Jurkat, Clone E6-1 (cell line): ENCODE measurements at regions not wholly inside any gene's neighbourhood (a gene's known extent, or its start where the extent isn't known, plus 50 kb on each side); places are given as distances from the start of the nearest gene placed in this dataset.
"Not testable (repeated sequence)": the region's sequence is repeated elsewhere in the genome, so short reads cannot be mapped to it uniquely, and the experiment has no call there.

Experiments used
- DNase-seq: peaks from one replicate; pipeline ENCODE4 v3.0.0-alpha.2; 2011; ENCODE audit warnings: low read depth, low spot score
- H3K4me3 ChIP-seq: 2 replicates; pipeline ENCODE4 v1.5.1; 2011; ENCODE audit warnings: mild to moderate bottlenecking, low read length, control low read depth, moderate library complexity

DNA sequence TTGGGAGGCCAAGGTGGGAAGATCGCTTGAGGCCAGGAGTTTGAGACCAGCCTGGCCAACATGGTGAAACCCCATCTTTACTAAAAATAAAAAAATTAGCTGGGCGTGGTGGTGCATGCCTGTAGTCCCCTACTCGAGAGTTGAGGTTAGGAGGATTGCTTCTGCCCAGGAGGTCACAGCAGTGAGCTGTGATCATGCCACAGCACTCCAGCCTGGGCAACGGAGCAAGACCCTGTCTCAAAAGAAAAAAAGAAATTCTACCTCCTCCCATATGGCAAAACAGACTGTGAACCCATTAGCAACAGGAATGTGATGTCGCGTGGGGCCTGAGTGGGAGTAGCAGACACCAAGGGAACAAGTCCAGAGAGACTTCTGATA is 99.7 kb upstream of the MED13L start:
- DNase-seq, H3K4me3 ChIP-seq: not testable (repeated sequence)

DNA sequence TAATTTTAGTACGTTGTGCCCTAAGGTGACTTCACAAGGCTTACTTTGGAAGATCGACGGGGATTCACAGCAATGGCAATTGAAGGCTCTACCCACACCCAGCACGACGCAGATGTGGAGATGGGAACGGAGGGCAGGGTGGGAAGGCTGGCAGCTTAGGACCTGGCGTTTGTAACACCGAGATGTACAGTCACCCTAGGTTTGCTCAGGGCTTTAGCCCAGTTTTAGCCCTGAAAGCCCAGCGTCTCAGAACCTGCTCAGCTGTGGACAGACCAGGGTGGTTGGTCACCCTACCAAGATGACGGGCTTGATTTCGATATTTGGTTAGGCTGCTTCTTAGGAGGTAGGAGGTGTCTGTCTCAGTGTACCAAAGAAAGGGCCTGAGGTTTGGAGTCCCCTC is 100.5 kb upstream of the MED13L start:
- DNase-seq: no peak

DNA sequence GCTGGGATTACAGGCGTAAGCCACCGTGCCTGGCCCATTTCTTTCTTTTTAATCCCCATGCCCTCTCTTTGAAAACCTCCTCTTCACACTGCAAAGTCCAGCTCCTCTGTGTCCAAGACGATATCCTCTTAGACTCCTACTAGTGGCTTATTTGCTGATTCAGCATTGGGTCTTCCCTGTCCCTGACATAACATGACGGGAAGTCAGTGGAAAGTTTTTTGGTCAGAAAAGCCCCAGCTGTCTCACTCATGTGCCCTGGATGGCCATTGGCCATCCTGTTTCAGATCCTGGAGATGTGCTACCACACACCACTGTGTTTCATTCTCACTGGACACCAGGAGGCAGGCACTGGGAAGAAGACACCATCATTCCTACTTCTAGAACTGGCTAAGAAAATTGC is 102.6 kb upstream of the MED13L start:
- no peak overlapping the region for H3K4me3 ChIP-seq
- no peak for DNase-seq

More for the DNA sequence above, 100.5 kb upstream of the MED13L start:
- no peak overlapping the region for H3K4me3 ChIP-seq

DNA sequence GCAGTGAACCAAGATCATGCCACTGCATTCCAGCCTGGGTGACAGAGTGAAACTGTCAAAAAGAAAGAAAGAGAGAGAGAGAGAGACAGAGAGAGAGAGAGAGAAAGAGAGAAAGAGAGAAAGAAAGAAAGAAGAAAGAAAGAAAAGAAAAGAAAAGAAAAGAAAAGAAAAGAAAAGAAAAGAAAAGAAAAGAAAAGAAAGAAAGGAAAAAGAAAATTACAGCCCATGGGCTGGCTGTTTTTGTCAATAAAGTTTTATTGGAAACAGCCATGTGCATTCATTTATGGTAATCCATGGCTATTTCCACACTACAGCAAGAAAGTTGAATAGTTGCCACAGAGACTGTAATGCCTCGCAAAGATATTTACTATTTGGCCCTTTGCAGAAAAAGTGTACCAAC is 103.2 kb upstream of the MED13L start:
- DNase-seq, H3K4me3 ChIP-seq: not testable (repeated sequence)

DNA sequence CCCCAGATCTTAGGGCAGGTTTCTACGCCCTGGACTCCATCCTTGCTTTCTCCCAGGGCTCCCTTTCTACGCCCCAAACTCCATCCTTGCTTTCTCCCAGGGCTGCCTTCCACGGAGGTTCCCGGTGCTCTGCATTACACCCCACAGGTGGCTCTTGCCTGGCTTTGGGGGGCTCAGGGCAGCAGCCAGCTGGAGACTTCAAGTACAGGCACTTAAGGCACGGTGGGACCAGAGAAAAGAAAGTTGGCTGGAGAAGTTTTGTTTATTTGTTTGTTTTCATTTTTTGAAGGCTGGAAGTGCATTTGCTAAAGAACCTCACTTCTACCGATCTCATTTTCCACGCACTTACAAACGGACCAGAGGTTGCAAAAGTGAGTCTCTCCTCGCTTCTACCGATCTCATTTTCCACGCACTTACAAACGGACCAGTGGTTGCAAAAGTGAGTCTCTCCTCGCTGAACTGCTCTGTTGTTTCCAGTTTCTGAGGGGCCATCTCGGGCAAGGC is 103.8 kb upstream of the MED13L start:
- no peak overlapping the region for H3K4me3 ChIP-seq
- no peak for DNase-seq

DNA sequence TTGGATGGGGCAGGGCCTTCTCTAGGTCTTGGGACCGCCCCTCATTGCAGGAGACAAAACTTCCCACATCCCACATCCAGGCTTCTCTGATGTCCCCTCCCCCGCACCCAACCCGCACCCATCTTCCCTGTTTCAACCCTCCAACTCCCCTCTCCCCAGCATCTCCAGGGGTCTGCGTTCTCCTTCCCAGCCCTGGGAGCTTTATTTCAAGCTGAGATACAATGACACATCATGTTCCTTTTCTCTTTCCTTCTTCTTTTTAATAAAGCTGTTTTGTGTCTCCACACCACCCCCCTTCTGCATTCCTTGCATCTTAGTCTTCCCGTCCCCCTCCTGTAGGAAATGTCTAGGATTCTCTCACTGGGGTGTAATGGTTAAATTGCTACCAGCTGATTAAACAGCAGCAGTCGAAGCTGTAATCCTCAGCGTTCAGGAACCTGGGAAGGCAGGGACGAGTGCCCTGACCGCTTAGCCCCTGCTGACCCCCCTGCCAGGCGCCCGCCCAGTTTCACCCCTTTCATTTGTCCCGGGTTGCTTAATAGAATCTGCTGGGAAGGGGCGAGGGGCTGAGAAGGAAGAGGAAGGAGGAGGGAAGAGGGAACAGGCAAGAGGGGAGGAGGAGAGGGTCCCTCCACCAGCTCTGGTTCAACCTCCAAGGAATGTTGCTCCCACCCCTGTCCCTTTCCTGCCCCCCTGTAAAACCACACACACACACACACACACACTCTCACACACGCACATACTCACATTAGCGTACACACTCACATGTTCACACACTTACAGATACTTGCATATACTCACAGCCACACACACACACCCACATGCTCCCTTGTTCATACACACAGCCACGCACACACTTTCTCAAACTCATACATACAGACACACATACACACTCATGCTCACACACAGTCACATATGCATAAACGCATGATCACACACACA is 104.5 kb upstream of the MED13L start:
- DNase-seq: no peak
- no peak overlapping the region for H3K4me3 ChIP-seq

DNA sequence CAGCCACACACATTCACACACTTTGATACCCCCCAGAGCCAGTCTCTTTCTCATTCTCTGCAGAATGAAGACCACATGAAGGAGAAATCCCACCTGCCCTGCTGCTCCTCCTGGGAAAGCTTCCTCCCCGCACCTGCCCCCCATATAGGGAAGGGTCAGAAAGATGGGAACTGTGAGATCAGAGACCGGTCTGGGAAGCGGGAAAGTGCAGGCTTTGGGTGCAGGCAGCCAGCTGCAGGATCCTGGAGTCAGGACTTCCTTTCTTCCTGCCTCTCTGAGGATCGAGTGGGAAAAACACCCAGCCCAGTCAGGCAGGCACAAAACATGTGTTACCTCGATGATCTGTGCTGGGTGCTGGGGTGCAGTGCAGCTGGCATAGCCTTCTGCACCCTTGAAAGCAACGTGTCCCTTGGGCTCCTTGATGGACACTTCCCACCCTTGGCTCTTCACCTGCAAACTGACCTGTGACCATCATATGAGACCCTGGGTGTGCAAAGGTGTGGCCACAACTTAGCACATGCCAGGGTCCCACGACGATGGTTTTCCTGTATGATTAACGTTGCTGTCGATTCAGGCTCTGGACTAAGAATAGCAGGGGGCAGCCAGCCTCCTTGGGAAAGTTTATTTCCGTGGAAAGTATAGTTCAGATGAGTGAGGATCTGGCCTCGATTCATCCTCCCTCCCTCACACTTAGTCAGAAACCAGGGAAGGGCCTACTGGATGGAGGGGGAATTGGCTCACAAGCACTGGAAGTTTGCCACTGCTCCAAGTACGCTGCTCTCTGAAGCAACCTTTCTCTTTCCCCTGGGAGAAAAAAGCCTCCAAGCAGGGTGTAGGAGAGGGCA is 105.4 kb upstream of the MED13L start:
- H3K4me3 ChIP-seq: no peak overlapping the region
- no peak for DNase-seq

DNA sequence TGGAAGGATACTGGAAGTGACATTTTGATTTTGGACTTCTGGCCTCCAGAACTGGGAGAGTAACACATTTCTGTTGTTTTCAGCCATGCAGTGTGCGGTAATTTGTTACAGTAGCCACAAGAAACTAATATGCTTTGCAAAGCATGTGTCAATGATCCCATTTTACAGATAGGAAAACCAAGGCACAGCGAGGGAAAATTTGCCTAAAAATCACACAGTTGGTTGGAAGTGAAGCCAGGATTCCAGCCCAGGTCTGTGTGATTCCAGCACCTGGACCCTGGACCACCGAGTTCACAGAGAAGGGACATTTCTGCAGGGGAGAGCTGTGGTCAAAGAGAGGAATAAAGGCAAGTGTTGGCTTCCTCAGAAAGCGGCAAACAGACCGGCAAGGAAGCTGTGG is 106.7 kb upstream of the MED13L start:
- no peak overlapping the region for H3K4me3 ChIP-seq
- no peak for DNase-seq

DNA sequence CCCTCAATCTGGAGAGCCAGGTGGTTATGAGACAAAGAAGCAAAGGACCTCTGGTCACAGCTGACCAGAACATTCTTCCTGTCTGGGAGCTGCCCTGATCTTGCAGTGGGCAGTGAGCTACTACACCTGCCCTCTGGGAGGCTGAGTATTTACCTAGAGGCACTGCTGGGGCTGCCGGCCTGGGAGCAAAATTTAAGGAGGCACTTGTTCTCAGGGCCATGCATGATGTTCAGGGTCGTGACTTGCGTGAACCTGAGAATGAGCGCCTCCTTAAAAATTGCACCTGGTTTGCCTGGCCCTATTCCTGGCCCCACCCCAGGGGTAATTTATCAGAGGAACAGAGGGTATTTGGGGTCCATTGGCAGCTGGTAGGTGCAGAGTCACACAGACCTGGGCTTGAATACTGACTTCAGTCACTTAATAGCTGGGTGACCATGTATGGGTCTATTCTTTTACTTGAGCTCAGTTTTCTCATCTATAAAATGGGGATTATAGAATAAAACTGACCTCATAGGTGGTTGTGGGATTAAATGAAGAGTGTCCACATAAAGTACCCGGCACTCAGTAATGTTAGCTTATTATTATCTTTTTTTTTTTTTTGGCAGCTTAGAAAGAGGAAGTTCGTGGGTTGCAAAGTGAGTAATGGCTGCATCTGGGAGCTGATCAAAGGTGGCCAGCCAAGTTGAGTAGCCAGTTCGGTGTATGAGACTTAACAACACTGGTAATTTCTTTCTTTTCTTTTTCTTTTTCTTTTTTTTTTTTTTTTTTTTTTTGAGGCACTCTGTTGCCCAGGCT is 107.4 kb upstream of the MED13L start:
- DNase-seq: peak; percentile 12
- H3K4me3 ChIP-seq: no peak overlapping the region

DNA sequence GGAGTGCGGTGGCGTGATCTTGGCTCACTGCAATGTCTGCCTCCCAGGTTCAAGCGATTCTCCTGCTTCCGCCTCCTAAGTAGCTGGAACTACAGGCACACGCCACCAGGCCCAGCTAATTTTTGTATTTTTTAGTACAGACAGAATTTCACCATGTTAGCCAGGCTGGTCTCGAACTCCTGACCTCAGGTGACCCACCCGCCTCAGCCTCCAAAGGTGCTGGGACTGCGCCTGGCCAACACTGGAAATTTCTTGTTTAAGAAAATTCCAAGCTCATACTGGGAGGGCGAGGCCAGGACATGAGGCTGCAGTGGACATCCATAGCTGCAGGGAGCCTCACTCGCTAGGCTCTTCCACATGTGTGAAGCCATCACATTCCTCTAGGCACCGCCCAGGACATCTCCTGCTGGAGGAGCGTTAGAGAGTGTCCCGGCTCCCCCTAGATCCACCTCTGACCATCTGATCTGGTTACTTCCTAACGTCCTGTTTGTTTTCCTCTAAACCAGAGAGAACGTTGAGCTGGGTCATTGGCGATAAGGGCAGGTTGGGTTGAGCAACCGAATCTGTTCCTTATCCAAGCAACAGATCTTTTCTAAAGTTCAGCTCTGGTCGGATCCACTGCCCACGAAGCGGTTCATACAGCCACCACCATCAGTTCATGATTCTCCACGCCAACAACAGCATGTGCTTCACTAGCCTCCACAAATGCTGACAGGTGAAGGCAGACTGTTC is 108.2 kb upstream of the MED13L start:
- no peak for DNase-seq
- no peak overlapping the region for H3K4me3 ChIP-seq

DNA sequence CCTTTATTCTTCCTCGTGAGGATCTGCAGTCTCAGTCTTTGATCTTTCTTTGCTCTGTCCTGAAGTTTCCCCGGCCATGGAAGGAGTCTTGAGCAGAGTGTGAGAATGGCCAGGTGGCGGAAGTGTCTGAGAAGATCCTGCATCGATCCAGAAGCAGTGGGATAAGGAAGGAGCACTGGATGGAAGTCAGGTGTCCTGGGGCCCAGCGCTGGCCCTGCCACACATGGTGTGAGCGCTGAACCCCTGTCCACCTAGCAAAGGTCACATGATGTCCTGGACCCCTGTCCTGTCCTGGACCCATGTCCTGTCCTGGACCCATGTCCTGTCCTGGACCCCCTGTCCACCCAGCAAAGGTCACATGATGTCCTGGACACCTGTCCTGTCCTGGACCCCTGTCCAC is 111.8 kb upstream of the MED13L start:
- no peak overlapping the region for H3K4me3 ChIP-seq
- DNase-seq: no peak

DNA sequence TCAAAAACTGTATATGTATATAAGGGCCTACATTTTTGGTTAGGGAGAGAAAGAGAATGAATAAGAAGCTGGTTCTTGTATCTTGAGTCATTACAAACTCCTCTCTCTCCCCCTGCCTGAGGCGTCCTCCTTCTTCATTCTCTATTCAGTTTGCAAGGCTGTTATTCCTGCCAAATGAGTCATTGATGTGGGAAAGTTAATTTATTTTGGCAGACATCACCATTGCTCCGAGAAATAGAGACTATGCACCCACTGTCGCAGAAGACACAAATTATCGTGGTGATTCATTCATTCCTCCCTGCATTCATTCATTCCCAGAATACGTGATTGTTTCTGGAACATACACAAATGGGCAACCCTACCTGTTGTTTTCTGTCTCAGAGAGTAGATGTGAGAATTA is 112.5 kb upstream of the MED13L start:
- no peak for DNase-seq
- H3K4me3 ChIP-seq: no peak overlapping the region

DNA sequence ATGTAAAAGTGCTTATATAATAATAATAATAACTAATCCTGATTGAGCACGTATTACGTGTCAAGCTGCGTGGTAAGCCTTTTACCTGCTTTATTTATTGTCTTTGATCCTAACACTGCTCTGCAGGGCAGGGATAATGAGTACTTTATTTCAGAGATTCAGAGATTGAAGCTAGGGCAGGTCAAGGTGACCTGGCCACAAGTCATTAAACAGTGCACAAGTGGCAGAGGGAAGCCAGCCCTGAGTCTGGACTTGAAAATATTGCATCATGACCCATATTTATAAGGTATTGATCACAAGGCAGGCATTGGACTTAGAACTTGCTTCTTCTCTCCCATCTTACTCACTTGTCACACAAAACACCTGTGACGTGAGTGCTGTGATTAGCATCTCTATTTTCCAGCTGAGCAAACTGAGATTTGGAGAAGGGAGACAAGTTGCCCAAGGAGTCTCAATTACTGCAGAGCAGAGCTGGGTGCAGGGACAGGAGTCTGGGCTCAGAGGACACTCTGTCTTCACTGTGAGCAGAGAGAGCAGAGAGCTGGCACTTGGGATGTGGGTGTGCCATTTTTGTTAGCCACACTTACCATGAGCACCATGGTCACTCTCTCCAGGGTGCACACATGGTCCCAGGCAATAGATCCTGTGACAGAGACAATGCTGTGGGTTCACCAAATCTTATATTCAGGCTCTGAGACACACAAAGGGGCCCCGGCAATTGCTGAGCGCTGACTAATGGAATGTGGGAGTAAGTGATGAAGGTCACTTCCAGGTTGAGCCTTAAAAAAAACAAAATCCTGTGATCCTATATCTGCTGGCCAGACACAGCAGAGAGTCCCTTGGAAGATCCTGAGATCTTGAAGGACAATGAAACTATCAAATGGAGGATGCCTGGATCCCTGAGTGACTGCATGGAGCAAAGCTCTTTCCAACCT is 113.2 kb upstream of the MED13L start:
- no peak overlapping the region for H3K4me3 ChIP-seq
- DNase-seq: no peak

DNA sequence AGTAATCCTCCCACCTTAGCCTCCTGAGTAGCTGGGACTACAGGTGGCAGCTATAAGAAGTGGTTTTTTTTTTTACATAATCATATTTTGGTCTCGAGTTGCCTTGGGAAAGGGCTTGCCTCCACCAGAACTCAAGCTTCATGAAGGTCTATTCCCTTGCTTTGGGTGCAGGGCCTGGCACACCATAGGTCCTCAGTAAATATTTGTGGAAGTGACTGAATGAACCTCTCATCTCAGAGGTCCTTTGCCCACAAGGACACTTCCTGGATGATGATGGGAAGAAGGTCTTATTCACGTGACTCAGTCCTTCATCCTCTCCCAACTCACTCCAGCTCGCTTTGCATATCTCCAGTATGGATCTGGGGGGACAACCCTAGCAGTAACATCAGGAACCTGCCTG is 114.0 kb upstream of the MED13L start:
- no peak overlapping the region for H3K4me3 ChIP-seq
- DNase-seq: no peak

DNA sequence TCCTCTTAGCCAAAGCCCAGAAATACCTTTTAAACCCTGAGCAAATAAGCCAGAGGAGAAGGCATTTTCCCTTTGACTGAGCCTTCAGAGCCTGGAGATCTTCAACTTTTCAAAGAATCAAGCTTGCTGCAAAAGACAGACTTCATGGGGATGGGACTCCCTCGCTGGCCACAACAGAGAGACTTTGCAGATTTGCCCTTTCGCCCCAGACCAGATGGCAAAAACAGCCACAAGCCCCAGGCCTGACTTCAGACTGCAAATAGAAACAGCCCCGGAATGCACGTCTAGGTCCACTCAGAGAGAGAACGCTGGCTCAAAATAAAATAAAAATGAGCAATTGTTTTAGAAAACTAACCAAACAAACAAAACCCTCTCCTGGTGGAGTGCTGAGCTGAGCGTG is 114.6 kb upstream of the MED13L start:
- H3K4me3 ChIP-seq: no peak overlapping the region
- no peak for DNase-seq

DNA sequence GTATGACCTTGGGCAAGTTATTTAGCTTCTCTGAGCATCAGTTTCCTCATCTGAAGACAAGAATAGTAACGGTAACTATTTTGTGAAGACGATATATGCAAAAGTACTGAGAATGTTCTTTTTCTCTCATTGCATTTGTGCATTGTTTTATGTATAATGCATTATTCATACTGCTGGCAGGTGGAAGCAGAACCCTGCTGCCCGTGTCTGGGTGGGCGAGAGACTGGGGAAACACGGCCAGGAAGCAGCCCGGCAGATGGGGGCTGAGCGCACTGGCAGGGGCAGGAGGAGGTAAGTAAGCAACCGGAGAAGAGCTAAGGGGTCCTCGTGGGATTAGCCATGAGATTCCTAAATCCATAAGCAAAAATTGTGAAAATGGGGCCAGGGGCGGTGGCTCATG is 115.8 kb upstream of the MED13L start:
- no peak overlapping the region for H3K4me3 ChIP-seq
- DNase-seq: no peak

DNA sequence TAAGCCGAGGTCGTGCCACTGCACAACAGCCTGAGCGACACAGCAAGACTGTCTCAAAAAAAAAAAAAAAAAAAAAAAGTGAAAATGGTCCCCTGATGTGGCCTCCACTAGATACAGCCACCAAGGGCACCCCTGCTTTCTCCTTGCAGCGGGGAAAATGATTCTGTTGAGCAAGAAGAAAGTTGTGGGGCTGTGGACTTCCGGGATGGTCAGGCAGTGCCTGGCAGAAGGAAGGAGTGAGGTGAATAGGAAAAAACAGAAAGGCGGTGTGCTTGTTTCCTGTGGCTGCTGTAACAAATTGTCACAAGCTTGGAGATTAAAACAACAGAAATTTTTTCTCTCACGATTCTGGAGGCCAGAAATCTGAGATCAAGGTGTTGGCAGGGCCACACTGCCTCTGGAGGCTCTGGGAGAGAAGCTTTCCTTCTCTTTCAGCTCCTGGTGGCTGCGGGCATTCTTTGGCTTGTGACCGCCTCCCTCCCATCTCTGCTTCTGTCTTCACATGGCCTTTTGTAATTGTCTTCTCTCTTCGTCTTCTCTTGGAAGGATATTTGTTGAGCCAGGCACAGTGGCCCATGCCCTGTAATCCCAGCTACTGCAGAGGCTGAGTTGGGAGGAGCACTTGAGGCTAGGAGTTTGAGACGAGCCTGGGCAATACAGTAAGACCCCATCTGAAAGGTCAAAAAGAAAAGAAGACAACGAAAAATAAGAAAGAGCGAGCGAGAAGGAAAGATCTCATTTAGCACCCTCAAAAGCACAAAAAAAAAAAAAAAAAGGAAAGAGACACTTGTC is 116.6 kb upstream of the MED13L start:
- no peak overlapping the region for H3K4me3 ChIP-seq
- peak; percentile 37 for DNase-seq
